ENCODE measurements at regions not wholly inside any gene's neighbourhood (a gene's known extent, or its start where the extent isn't known, plus 50 kb on each side); places are given as distances from the start of the nearest gene placed in this dataset.

DNA sequence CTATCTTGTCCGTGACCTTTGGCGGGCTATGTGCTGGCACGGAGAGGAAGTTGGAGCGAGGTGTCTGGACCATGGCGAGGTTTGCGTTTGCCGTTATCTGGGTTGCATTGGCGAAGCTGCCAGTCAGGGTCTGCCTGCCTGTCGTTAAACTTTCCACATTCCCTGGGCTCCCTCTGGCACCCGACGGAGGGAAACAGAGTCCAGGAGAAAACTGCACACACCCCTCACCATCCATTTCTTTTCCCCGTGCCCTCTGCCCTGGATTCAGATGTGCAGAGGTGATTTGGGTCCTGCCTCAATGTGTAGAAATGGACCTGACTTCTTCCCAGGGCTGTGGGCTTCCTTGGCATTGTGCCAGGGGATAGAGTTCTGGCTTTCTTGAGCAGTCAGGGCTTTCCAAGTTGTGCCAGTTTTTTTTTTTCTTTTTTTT lies 142.4 kb downstream of the URI1 start:
- TF ChIP-seq GATA2 (IDR thresholded peaks at IDR 0.05; ENCODE audit: low read depth, low read length) (peak; percentile 68; the same call in 1 of the 2 replicates), GATA3 (IDR thresholded peaks at IDR 0.05; ENCODE audit: low read depth, low read length) (no peak)

Data from SH-SY5Y (cell line).